SK-N-SH (cell line): ENCODE measurements at regions not wholly inside any gene's neighbourhood (a gene's known extent, or its start where the extent isn't known, plus 50 kb on each side); places are given as distances from the start of the nearest gene placed in this dataset.

Experiments used
- CTCF ChIA-PET: fragments of 300-600, 350-600 bp; formaldehyde crosslinking; extraction: SDS; loops from one replicate; lab custom pipeline; 2021; lab: Yijun Ruan, JAX
- POLR2A ChIA-PET: fragments of 350-600 bp; sonication (Branson Sonifier 250); formaldehyde crosslinking; extraction: SDS; loops from one replicate; lab custom pipeline; 2020; ENCODE audit warnings: antibody characterized with exemption, inconsistent platforms; lab: Yijun Ruan, JAX
- DNase-seq: peaks from one replicate; pipeline ENCODE4 v3.0.0; 2012
- H2AFZ ChIP-seq: fragments of 200-600 bp; sonication (generic); 2 replicates; pipeline ENCODE4 v1.8.1; 2016; ENCODE audit warnings: antibody characterized with exemption, mild to moderate bottlenecking, low read depth
- H3F3A ChIP-seq: fragments of 200-600 bp; sonication (generic); replicated peaks from 2 replicates; pipeline ENCODE3; 2016; ENCODE audit warnings: antibody characterized with exemption, mild to moderate bottlenecking; ENCODE audit not compliant: insufficient read depth
- H3K27ac ChIP-seq, 2 experiments: fragments of 200-500 bp in 1 of 2; fragments of 200-600 bp in 1 of 2; sonication (Bioruptor generic) in 1 of 2; sonication (generic), shearing (Covaris generic) in 1 of 2; 2 replicates each; pipeline versions ENCODE4 v1.5.1 to v1.6.1; 2014 to 2016; ENCODE audit warnings: low read depth in 2 of 2, inconsistent platforms in 1 of 2, low read length in 1 of 2, mild to moderate bottlenecking in 1 of 2, mixed read lengths in 1 of 2
- H3K27me3 ChIP-seq: fragments of 200-600 bp; sonication (generic), shearing (Covaris generic); 2 replicates; pipeline ENCODE4 v1.6.1; 2016; ENCODE audit warnings: mixed run types; ENCODE audit not compliant: insufficient read depth
- H3K36me3 ChIP-seq, 2 experiments: fragments of 200-500 bp in 1 of 2; fragments of 200-600 bp in 1 of 2; sonication (Bioruptor generic) in 1 of 2; sonication (generic) in 1 of 2; replicated peaks in 1 of 2; 2 replicates each; pipeline versions ENCODE3 to v1.5.1; 2014 to 2016; ENCODE audit warnings: low read length in 1 of 2, mild to moderate bottlenecking in 1 of 2; ENCODE audit not compliant: insufficient read depth in 2 of 2, control insufficient read depth in 1 of 2
- H3K4me1 ChIP-seq, 2 experiments: fragments of 200-500 bp in 1 of 2; fragments of 200-600 bp in 1 of 2; sonication (Bioruptor generic) in 1 of 2; sonication (generic), shearing (Covaris generic) in 1 of 2; 2 replicates each; pipeline versions ENCODE4 v1.5.1 to v1.6.1; 2014 to 2016; ENCODE audit warnings: low read depth in 1 of 2, low read length in 1 of 2, mixed run types in 1 of 2; ENCODE audit not compliant: insufficient read depth in 2 of 2, control insufficient read depth in 1 of 2
- H3K4me2 ChIP-seq: fragments of 200-600 bp; sonication (generic), shearing (Covaris generic); 2 replicates; pipeline ENCODE4 v1.6.1; 2017; ENCODE audit warnings: mixed run types
- H3K4me3 ChIP-seq, 2 experiments: fragments of 200-500 bp in 1 of 2; fragments of 200-600 bp in 1 of 2; sonication (Bioruptor generic) in 1 of 2; sonication (generic), shearing (Covaris generic) in 1 of 2; 2 replicates each; pipeline versions ENCODE4 v1.5.1 to v1.8.1; 2014 to 2016; ENCODE audit warnings: low read depth in 2 of 2, inconsistent platforms in 1 of 2, low read length in 1 of 2, mild to moderate bottlenecking in 1 of 2, mixed read lengths in 1 of 2, moderate library complexity in 1 of 2
- H3K79me2 ChIP-seq: fragments of 200-600 bp; sonication (generic); 2 replicates; pipeline ENCODE4 v1.8.1; 2017; ENCODE audit warnings: mild to moderate bottlenecking; ENCODE audit not compliant: insufficient read depth
- H3K9ac ChIP-seq: fragments of 200-600 bp; sonication (generic); 2 replicates; pipeline ENCODE4 v1.6.1; 2017; ENCODE audit warnings: mixed run types
- H3K9me2 ChIP-seq: fragments of 200-600 bp; sonication (generic); 2 replicates; pipeline ENCODE4 v1.6.1; 2017; ENCODE audit warnings: mixed run types
- H3K9me3 ChIP-seq: fragments of 200-600 bp; sonication (generic); 2 replicates; pipeline ENCODE4 v1.6.1; 2017; ENCODE audit warnings: mixed run types, mild to moderate bottlenecking, moderate library complexity
- H4K20me1 ChIP-seq: fragments of 200-600 bp; sonication (generic); 2 replicates; pipeline ENCODE4 v1.6.1; 2017; ENCODE audit warnings: mild to moderate bottlenecking, mixed run types; ENCODE audit not compliant: insufficient read depth
- ELF1 ChIP-seq: IDR thresholded peaks from 2 replicates; pipeline ENCODE4 v1.4.0; 2012
- FOXJ3 ChIP-seq: sonication (generic); formaldehyde crosslinking; IDR thresholded peaks from 2 replicates; pipeline ENCODE4 v1.5.1; 2020; ENCODE audit warnings: mild to moderate bottlenecking, missing genetic modification reagents
- MEF2A ChIP-seq: IDR thresholded peaks from 2 replicates; pipeline ENCODE4 v1.4.0; 2012; ENCODE audit warnings: low read depth, borderline replicate concordance
- MXI1 ChIP-seq: IDR thresholded peaks from 2 replicates; pipeline ENCODE4 v1.6.1; 2012; ENCODE audit warnings: mild to moderate bottlenecking, low read depth, low read length, improper control_type of control experiment
- NFIC ChIP-seq: IDR thresholded peaks from 2 replicates; pipeline ENCODE4 v1.4.0; 2012; ENCODE audit warnings: borderline replicate concordance
- NRF1 ChIP-seq: IDR thresholded peaks from 2 replicates; pipeline ENCODE4 v1.6.1; 2012; ENCODE audit warnings: low read depth, mild to moderate bottlenecking, low read length
- POLR2AphosphoS5 ChIP-seq: IDR thresholded peaks from 2 replicates; pipeline ENCODE4 v1.6.1; 2012; ENCODE audit warnings: low read depth, low read length
- RAD21 ChIP-seq: IDR thresholded peaks from 2 replicates; pipeline ENCODE4 v1.6.1; 2012; ENCODE audit warnings: mild to moderate bottlenecking, low read length
- RCOR1 ChIP-seq: fragments of 150-350 bp; IDR thresholded peaks from 2 replicates; pipeline ENCODE4 v1.6.1; 2017; ENCODE audit warnings: antibody characterized with exemption, low read length
- RXRA ChIP-seq: IDR thresholded peaks from 2 replicates; pipeline ENCODE4 v1.4.0; 2012; ENCODE audit warnings: low read depth, mild to moderate bottlenecking, borderline replicate concordance
- SIN3A ChIP-seq: IDR thresholded peaks from 2 replicates; pipeline ENCODE4 v1.6.1; 2012; ENCODE audit warnings: low read depth, mild to moderate bottlenecking, low read length, moderate library complexity, borderline replicate concordance
- TAF1 ChIP-seq: IDR thresholded peaks from 2 replicates; pipeline ENCODE4 v1.6.1; 2012; ENCODE audit warnings: low read depth, mild to moderate bottlenecking, low read length, moderate library complexity, borderline replicate concordance
- TCF12 ChIP-seq: IDR thresholded peaks from 2 replicates; pipeline ENCODE4 v1.4.0; 2012
- TEAD4 ChIP-seq: IDR thresholded peaks from 2 replicates; pipeline ENCODE4 v1.4.0; 2012; ENCODE audit warnings: mild to moderate bottlenecking, borderline replicate concordance; ENCODE audit not compliant: insufficient read depth
- YY1 ChIP-seq: IDR thresholded peaks from 2 replicates; pipeline ENCODE4 v1.4.0; 2012; ENCODE audit warnings: low read depth, mild to moderate bottlenecking
- WGBS: methylation state at CpG from one replicate; pipeline ENCODE4 v1.1.6; 2017; ENCODE audit warnings: low lambda C conversion rate; 5-methylcytosine and 5-hydroxymethylcytosine counted together
- TF ChIP-seq, protein P1 (sequence below): fragments of 150-350 bp; IDR thresholded peaks from 2 replicates; pipeline ENCODE4 v1.6.1; 2016; ENCODE audit warnings: mild to moderate bottlenecking, low read depth, low read length
- TF ChIP-seq, protein P2 (sequence below): IDR thresholded peaks from 2 replicates; pipeline ENCODE4 v1.4.0; 2012; ENCODE audit warnings: low read depth, borderline replicate concordance
- TF ChIP-seq, protein P3 (sequence below): fragments of 200-600 bp; sonication (generic); IDR thresholded peaks from 2 replicates; pipeline ENCODE4 v1.6.1; 2017; ENCODE audit warnings: antibody characterized with exemption, mild to moderate bottlenecking, moderate library complexity
- TF ChIP-seq, protein P4 (sequence below): IDR thresholded peaks from 2 replicates; pipeline ENCODE4; 2012

DNA sequence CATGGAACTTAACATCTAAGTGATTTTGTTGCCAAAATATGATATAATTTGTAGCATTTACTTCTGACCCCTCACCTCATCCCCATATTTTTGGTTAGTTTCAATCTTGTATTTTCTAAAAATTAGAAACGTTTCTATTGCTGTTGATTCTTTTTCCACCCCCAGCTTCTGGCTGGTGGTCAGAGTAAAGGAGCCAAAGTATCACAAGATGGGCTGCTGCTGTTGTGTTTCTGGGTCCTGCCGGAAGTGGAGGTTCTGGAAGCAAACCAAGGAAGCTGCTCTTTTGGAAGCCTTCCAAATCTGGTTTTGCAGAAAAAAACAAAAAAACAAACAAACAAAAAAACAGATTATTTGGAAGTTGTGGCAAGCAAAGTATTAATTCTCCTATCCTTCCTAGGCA lies 221.1 kb upstream of the P2RY1 start:
- POLR2A ChIA-PET = no interaction called here
- Histone ChIP-seq H3K9me3 (no peaks in the 10 kb centered on the region), H3K4me2 (no peak overlapping the region), H3K36me3 (no peaks in the 10 kb centered on the region), H3K9me2 (no peaks in the 10 kb centered on the region), H3K27me3 (peaks cover 6% of the 10 kb centered on the region; the same call in 1 of the 2 replicates), H2AFZ (no peak overlapping the region), H4K20me1 (no peaks in the 10 kb centered on the region), H3K9ac (no peak overlapping the region), H3K27ac (no peak overlapping the region), H3K4me3 (no peak overlapping the region), H3K4me1 (no peaks in the 10 kb centered on the region), H3F3A (no peaks in the 10 kb centered on the region), H3K79me2 (no peaks in the 10 kb centered on the region)
- 39% methylated on average over 2 of the region's 2 CpGs for WGBS
- TF ChIP-seq ELF1 (no peak), YY1 (no peak), TCF12 (no peak), RAD21 (no peak), NRF1 (no peak), SIN3A (no peak), MEF2A (no peak), TEAD4 (no peak)
- TF ChIP-seq, protein P1, sequence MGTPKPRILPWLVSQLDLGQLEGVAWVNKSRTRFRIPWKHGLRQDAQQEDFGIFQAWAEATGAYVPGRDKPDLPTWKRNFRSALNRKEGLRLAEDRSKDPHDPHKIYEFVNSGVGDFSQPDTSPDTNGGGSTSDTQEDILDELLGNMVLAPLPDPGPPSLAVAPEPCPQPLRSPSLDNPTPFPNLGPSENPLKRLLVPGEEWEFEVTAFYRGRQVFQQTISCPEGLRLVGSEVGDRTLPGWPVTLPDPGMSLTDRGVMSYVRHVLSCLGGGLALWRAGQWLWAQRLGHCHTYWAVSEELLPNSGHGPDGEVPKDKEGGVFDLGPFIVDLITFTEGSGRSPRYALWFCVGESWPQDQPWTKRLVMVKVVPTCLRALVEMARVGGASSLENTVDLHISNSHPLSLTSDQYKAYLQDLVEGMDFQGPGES = no peak
- DNase-seq = no peak
- CTCF ChIA-PET = interaction anchor here (1.2 kb wide), 1 partner anchor 8 kb away, joined by 3 read pairs; no protein-coding TSS in a partner anchor

DNA sequence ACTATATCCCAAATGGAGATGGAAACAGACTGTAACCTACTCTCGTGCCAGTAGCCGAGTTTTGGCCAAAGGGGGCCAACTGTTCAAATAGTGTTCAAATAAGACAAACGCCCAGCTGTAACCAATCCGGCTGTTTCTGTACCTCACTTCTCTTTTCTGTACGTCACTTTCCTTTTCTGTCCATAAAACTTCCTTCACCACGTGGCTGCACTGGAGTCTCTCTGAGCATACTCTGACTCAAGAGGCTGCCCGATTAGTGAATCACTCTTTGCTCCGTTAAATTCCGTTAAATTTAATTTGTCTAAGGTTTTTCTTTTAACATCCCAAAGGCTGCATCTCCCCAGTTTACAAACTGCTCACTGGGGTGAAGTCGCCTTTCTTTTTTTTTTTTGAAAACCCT lies 219.2 kb upstream of the P2RY1 start:
- DNase-seq = no peak
- Histone ChIP-seq H3K9ac (no peak overlapping the region), H2AFZ (no peak overlapping the region), H3K9me3 (no peaks in the 10 kb centered on the region), H3K36me3 (no peaks in the 10 kb centered on the region), H3K27me3 (peaks cover 4% of the 10 kb centered on the region; the same call in 1 of the 2 replicates), H3K4me3 (no peak overlapping the region), H3K9me2 (no peaks in the 10 kb centered on the region), H4K20me1 (no peaks in the 10 kb centered on the region), H3F3A (no peaks in the 10 kb centered on the region), H3K27ac (no peak overlapping the region), H3K79me2 (no peaks in the 10 kb centered on the region), H3K4me2 (no peak overlapping the region; the same call in 1 of the 2 replicates), H3K4me1 (no peaks in the 10 kb centered on the region)
- POLR2A ChIA-PET = no interaction called here
- TF ChIP-seq, protein P2, sequence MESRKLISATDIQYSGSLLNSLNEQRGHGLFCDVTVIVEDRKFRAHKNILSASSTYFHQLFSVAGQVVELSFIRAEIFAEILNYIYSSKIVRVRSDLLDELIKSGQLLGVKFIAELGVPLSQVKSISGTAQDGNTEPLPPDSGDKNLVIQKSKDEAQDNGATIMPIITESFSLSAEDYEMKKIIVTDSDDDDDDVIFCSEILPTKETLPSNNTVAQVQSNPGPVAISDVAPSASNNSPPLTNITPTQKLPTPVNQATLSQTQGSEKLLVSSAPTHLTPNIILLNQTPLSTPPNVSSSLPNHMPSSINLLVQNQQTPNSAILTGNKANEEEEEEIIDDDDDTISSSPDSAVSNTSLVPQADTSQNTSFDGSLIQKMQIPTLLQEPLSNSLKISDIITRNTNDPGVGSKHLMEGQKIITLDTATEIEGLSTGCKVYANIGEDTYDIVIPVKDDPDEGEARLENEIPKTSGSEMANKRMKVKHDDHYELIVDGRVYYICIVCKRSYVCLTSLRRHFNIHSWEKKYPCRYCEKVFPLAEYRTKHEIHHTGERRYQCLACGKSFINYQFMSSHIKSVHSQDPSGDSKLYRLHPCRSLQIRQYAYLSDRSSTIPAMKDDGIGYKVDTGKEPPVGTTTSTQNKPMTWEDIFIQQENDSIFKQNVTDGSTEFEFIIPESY = no peak
- TF ChIP-seq FOXJ3 (CRISPR knock-in tag) = no peak
- TF ChIP-seq, protein P3, sequence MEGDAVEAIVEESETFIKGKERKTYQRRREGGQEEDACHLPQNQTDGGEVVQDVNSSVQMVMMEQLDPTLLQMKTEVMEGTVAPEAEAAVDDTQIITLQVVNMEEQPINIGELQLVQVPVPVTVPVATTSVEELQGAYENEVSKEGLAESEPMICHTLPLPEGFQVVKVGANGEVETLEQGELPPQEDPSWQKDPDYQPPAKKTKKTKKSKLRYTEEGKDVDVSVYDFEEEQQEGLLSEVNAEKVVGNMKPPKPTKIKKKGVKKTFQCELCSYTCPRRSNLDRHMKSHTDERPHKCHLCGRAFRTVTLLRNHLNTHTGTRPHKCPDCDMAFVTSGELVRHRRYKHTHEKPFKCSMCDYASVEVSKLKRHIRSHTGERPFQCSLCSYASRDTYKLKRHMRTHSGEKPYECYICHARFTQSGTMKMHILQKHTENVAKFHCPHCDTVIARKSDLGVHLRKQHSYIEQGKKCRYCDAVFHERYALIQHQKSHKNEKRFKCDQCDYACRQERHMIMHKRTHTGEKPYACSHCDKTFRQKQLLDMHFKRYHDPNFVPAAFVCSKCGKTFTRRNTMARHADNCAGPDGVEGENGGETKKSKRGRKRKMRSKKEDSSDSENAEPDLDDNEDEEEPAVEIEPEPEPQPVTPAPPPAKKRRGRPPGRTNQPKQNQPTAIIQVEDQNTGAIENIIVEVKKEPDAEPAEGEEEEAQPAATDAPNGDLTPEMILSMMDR = no peak
- no peak for TF ChIP-seq MXI1
- no peak for TF ChIP-seq POLR2AphosphoS5
- TF ChIP-seq TAF1 = no peak
- TF ChIP-seq ELF1 = no peak
- TF ChIP-seq NFIC = no peak
- TF ChIP-seq RCOR1 = no peak
- TF ChIP-seq RXRA = no peak
- TF ChIP-seq, protein P4, sequence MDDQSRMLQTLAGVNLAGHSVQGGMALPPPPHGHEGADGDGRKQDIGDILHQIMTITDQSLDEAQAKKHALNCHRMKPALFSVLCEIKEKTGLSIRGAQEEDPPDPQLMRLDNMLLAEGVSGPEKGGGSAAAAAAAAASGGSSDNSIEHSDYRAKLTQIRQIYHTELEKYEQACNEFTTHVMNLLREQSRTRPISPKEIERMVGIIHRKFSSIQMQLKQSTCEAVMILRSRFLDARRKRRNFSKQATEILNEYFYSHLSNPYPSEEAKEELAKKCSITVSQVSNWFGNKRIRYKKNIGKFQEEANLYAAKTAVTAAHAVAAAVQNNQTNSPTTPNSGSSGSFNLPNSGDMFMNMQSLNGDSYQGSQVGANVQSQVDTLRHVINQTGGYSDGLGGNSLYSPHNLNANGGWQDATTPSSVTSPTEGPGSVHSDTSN = no peak
- WGBS = 43% methylated on average over 10 of the region's 10 CpGs
- CTCF ChIA-PET = no interaction called here
